Limb (tissue), 2 donors: ENCODE measurements at regions not wholly inside any gene's neighbourhood (a gene's known extent, or its start where the extent isn't known, plus 50 kb on each side); places are given as distances from the start of the nearest gene placed in this dataset.
A peak's percentile ranks its signal among the peaks of the same experiment; 100 is the strongest.

ENCODE experiments used
- DNase-seq, 2 donors: peaks; one replicate each; pipeline ENCODE4 v3.0.0-alpha.2; 2016; ENCODE audit errors: extremely low spot score in 2 of 2

GRCh38 chr3:31341130-31341529 lies 191.6 kb upstream of the STT3B start:
- DNase-seq = no peak

DNA sequence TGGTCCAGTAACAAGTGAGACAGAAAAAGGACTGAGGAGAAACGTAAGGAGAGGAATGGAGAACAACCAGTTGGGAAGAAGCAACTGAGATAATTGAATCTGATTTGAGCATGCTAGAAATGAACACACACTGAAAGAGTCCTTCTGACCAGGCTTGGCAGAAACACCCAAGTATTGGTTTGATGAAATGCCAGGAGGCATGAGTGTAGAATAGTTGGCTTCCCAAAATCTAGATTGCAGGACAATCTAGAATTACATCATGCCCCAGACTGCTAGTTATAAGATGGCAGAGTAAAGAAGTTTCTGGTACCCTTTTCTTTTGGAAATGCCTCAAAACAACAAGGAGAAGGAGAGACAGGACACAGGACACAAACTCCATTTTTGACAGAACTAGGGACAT lies 189.7 kb upstream of the STT3B start:
- DNase-seq = no peak

- DNase-seq = no peak
Measured at GRCh38 chr3:31345581-31345980, 187.1 kb upstream of the STT3B start.

DNA sequence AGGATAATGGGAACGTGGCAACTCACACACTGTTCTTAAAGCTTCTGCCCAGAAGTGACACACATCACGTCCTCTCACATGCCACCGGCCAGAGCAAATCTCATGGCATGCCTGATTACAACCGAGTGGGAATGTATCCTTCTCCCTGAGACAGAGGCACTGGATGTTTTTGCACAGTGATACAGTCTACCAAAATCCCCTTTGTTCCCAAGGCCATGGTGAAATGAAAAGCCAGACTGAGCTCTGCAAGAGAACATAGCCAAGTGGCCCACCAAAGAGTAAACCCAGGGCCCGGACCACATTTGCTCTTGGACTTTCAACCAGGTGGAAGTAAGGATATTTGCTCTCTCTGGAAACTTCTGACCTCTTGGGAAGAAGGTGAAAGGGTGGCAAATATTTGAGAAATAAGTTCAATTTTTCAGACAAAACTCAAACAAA lies 186.2 kb upstream of the STT3B start:
- no peak for DNase-seq

DNA sequence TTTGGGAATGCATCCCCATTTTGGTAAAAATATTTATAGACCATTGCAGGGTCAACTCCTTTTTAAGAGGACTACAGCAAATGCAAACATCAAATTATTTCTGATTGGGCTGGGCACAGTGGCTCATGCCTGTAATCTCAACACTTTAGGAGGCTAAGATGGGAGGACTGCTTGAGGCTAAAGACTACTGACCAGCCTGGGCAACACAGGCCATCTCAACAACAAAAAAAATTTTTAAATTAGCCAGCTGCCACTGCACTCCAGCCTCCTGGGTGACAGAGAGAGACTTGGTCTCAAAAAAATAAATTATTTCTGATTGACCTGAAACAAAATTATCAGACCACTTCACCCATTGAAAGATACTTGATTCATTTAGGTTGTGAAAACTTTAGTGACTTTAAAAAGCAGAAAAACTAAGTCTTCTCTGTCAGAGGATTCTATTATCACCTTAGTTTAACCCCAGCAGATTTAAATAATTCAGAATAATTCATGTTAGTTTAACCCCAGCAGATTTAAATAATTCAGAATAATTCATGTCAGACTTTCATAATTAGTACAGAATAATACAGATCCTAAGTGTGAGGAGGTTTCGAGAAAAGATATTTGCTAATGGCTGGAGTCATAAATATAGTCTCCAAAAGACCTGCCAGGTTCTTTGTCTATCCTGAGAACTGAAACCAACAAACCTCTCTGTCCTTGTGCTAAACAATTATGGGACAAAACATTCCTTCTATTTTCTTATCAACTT lies 183.6 kb upstream of the STT3B start:
- DNase-seq = no peak

- DNase-seq = no peak
Measured at GRCh38 chr3:31350307-31350706, 182.4 kb upstream of the STT3B start.

- DNase-seq = no peak
Measured at GRCh38 chr3:31352331-31352730, 180.4 kb upstream of the STT3B start.

DNA sequence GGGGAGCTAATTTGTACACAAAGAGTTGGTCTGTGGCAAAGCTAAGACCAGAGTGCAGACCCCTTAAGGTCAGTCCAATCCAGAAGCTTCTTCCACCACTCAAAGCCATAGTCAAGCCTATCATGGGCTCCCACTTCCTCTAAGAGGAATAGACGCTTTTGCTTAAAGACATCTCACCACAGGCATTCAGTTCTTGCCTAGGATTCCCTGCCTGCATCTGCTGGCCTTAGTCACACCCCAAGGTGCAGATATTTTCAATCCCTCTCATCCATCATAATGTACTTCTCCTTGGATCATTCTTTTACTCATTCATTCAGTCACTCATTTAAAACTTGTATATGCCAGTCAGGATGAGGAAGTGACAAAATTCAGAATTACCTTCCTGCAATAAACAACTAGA lies 179.6 kb upstream of the STT3B start:
- no peak for DNase-seq

GRCh38 chr3:31354373-31354772 lies 178.4 kb upstream of the STT3B start:
- no peak for DNase-seq

GRCh38 chr3:31355807-31356206 lies 176.9 kb upstream of the STT3B start:
- DNase-seq = no peak

GRCh38 chr3:31356941-31357340 lies 175.8 kb upstream of the STT3B start:
- DNase-seq = no peak

GRCh38 chr3:31357451-31357850 lies 175.3 kb upstream of the STT3B start:
- no peak for DNase-seq

DNA sequence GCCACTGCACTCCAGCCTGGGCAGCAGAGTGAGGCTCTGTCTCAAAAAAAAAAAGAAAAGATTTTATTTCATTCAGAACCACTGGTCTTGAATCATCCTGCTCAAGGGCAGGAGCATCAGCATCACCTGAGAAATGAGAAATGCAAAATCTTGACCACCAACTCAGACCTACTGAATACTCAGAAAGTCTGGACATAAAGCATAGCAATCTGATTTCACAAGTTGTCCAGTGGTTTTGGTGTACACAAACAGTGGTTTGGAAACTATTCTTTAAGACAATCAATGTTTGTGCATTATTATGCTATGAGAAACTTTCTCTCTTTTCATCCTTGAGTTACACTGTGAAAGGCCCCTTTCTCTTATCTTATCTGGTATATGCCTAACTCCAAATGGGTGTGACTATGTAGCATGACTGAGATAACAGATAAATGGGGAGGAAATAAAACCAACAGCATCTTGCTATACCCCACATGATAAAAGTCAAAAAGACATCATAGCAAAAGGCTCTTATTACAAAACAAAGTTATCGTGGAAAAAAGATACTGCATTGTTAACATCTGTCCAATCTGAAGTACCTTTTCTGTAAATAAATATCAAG lies 174.2 kb upstream of the STT3B start:
- DNase-seq = no peak

DNA sequence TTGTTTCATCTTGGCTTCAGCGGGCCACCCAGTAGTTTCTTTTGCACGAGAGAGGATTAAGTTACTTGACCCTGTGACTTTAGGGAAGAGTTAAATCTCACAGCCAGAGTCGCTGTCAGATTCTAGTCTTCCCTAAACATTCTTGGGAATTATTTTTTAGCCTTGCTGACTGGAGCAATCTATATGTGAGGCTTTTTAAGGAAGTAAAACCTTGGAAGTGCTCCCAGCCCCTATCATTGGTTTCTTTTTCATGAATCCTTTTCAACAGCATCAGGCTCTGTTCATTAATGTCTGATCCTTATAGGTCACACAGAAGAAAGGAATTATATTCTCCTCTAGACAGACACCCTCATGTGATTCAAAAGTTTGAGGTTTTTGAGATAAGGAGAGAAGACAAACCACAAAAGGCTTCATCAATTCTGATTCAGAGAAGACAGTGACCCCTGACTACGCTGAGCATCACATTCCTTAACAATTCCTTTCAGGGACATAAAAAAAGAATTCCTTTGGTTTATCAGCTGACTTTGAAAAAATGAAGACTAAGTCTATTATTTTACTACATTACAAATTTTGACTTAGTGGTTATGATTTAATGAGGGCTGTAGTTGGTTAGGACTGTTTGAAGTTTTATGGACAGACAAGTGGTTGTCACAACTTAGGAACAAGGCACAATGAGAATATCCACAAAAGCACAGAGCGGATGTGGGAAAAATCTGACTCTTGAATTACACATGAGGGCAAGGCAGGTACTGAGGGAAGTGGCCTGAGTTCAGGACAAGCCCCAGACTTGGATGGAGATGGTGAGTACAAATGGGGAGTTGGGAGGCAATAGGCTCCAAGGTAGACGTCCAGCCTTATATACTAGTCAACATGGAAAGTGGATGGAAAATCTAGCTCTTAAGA lies 171.1 kb upstream of the STT3B start:
- DNase-seq = no peak

- no peak for DNase-seq
Measured at GRCh38 chr3:31364188-31364587, 168.5 kb upstream of the STT3B start.

DNA sequence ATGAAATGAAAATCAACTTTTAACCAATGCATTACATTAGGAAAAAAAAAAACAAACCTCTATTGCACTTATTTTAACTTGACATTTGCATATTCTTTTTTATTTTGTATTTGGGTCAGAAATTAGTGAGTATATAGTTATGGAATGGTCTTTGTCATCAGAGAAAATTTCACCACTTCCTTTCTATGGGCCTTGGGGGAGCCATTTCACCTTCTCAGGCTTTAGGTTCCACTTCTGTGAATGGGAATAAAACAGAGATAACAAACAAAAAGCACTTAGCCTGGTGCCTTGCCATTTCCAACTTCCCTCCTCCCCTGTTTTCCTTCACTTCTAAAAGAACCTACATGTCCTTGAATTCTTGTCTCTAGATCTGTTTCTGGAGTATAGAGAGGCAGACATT lies 168.0 kb upstream of the STT3B start:
- no peak for DNase-seq

DNA sequence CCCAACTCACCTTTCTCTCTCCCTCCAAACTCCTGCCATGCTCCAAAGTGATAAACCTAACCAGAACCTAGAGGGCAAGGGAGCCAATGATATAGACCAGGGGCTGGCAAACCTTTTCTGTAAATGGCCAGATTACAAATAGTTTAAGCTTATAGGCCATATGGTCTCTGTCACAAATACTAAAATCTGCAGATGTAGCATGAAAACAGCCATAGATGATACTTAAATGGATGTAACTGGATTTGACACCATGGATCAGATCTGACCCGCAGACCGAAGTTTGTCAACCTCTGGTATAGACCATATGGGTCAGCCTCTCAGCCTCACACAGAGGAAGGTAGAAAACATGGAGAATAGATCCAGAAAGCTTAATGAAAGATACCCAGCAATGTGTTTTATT lies 165.2 kb upstream of the STT3B start:
- no peak for DNase-seq

- peak in 1 of 2 donors; percentile 3 for DNase-seq
Measured at GRCh38 chr3:31369637-31370379, 162.9 kb upstream of the STT3B start.

- no peak for DNase-seq
Measured at GRCh38 chr3:31370380-31370666, 162.4 kb upstream of the STT3B start.

DNA sequence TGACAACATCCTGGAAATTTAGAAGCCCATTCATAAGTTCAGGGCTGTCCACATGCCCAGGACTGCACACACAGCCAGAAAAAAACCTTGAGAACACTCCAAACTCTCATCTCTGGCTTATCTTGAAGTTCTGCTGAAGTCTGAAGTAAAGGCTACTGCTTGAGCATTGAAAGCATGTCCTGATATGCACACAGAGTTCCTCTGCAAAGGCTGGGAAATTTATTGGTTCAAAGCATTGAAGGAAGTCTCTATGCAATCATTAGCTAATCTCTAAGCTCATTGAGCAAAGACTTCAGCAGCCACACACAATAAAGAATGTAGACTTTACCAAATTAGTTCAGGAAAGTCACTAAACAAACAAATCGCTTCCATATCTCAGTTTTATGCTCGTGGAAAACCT lies 162.0 kb upstream of the STT3B start:
- no peak for DNase-seq

DNA sequence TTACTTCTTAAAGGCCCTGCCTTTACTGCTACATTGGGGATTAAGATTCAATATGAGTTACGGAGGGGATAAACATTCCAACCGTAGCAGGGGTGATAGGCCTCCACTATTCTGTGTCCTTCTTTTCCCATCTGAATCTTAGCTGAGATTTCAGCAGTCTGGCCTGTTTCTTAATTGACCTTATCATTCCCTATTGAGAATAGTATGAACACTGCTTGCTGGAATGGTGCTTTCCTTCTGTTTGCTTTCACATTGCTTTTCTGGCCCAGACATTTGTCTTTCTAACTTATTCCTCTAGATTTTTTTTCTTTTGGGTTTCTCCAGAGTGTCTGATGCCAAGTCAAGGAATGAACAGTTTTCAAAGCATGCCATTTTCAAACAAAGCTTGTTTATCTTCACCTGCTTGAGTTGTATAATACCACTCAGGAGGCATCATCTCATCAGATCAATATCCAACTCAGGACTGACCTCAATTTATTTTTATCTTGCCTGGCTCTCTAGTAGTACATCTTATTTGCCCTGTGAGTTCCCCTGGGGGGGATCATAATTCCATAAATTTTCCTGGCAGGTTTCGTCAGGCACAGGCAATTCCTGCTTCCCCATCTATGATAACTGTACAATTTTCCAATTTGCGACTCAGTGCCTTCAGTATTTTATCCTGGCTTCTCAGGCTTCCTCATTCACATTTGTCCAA lies 161.1 kb upstream of the STT3B start:
- DNase-seq = no peak
